HG02763 (cell line): ENCODE measurements at regions not wholly inside any gene's neighbourhood (a gene's known extent, or its start where the extent isn't known, plus 50 kb on each side); places are given as distances from the start of the nearest gene placed in this dataset.
"Not testable (repeated sequence)": the region's sequence is repeated elsewhere in the genome, so short reads cannot be mapped to it uniquely, and the experiment has no call there.

Experiments
- ATAC-seq: cut with Tn5 transposase; IDR thresholded peaks from one replicate; pipeline ENCODE4 v1.9.1; 2021; ENCODE audit warnings: mild to moderate bottlenecking, moderate library complexity; ENCODE audit not compliant: unreplicated experiment

GRCh38 chr13:76243120-76243519 lies 607.0 kb downstream of the LMO7 start:
- not testable (repeated sequence) for ATAC-seq

- no peak for ATAC-seq
Measured at GRCh38 chr13:76239031-76239680, 603.0 kb downstream of the LMO7 start.

- ATAC-seq: no peak
Measured at GRCh38 chr13:76231522-76232167, 595.5 kb downstream of the LMO7 start.

- no peak for ATAC-seq
Measured at GRCh38 chr13:76229281-76229680, 593.2 kb downstream of the LMO7 start.

GRCh38 chr13:76226941-76227340 lies 590.8 kb downstream of the LMO7 start:
- no peak for ATAC-seq

- ATAC-seq: no peak
Measured at GRCh38 chr13:76225815-76226489, 589.8 kb downstream of the LMO7 start.

- ATAC-seq: no peak
Measured at GRCh38 chr13:76223999-76224398, 587.9 kb downstream of the LMO7 start.

- ATAC-seq: no peak
Measured at GRCh38 chr13:76223565-76223964, 587.4 kb downstream of the LMO7 start.

- no peak for ATAC-seq
Measured at GRCh38 chr13:76222511-76222910, 586.4 kb downstream of the LMO7 start.

- ATAC-seq: no peak
Measured at GRCh38 chr13:76216729-76217128, 580.6 kb downstream of the LMO7 start.

- no peak for ATAC-seq
Measured at GRCh38 chr13:76214001-76214400, 577.9 kb downstream of the LMO7 start.

GRCh38 chr13:76213423-76213904 lies 577.3 kb downstream of the LMO7 start:
- ATAC-seq: no peak

- no peak for ATAC-seq
Measured at GRCh38 chr13:76210262-76210661, 574.1 kb downstream of the LMO7 start.

GRCh38 chr13:76198568-76199163 lies 562.5 kb downstream of the LMO7 start:
- ATAC-seq: no peak

GRCh38 chr13:76189882-76190519 lies 553.9 kb downstream of the LMO7 start:
- ATAC-seq: no peak

- no peak for ATAC-seq
Measured at GRCh38 chr13:76175961-76176725, 540.0 kb downstream of the LMO7 start.

GRCh38 chr13:76168661-76169060 lies 532.5 kb downstream of the LMO7 start:
- no peak for ATAC-seq

- ATAC-seq: no peak
Measured at GRCh38 chr13:76164290-76164689, 528.2 kb downstream of the LMO7 start.

- ATAC-seq: no peak
Measured at GRCh38 chr13:76163761-76164160, 527.6 kb downstream of the LMO7 start.
